CD4-positive, alpha-beta memory T cell (primary cell): ENCODE measurements at regions not wholly inside any gene's neighbourhood (a gene's known extent, or its start where the extent isn't known, plus 50 kb on each side); places are given as distances from the start of the nearest gene placed in this dataset.

Experiments
- CTCF ChIA-PET: fragments of 350-600 bp; sonication (Branson Sonifier 250); formaldehyde crosslinking; loops from one replicate; lab custom pipeline; 2021; ENCODE audit warnings: inconsistent platforms; ENCODE audit not compliant: partially characterized antibody; lab: Charles Lee
- POLR2A ChIA-PET: fragments of 350-600 bp; sonication (Branson Sonifier 250); formaldehyde crosslinking; loops from one replicate; lab custom pipeline; 2021; ENCODE audit not compliant: partially characterized antibody; lab: Charles Lee
- DNase-seq, 5 donors: peaks; one replicate each; pipeline versions ENCODE4 v3.0.0 to v3.0.0-alpha.2; 2020 to 2022; ENCODE audit warnings: mixed read lengths in 1 of 5
- H3K27ac ChIP-seq: one replicate; pipeline ENCODE4 v1.7.0; 2013; ENCODE audit warnings: low read depth, low read length
- H3K27me3 ChIP-seq: 2 replicates; pipeline ENCODE4 v1.7.0; 2013; ENCODE audit warnings: mild to moderate bottlenecking, low read length, moderate library complexity; ENCODE audit not compliant: insufficient read depth
- H3K36me3 ChIP-seq: 2 replicates; pipeline ENCODE4 v1.7.0; 2013; ENCODE audit warnings: mild to moderate bottlenecking, low read length, moderate library complexity; ENCODE audit not compliant: insufficient read depth
- H3K4me1 ChIP-seq: 2 replicates; pipeline ENCODE4 v1.7.0; 2013; ENCODE audit warnings: mild to moderate bottlenecking, low read length, moderate library complexity; ENCODE audit not compliant: insufficient read depth
- H3K4me3 ChIP-seq, 2 donors: one replicate each; pipeline ENCODE4 v1.7.0; 2013; ENCODE audit warnings: low read length in 2 of 2, mild to moderate bottlenecking in 1 of 2
- H3K9me3 ChIP-seq, 2 donors: one replicate each; pipeline ENCODE4 v1.7.0; 2013; ENCODE audit warnings: low read length in 2 of 2, control low read depth in 1 of 2; ENCODE audit not compliant: control insufficient read depth in 1 of 2
- H3K27ac Mint-ChIP-seq, 7 donors: one replicate each; pipeline ENCODE4 v1.8.0; 2020 to 2021; ENCODE audit warnings: mixed read lengths in 7 of 7, mild to moderate bottlenecking in 6 of 7, inconsistent platforms in 3 of 7, moderate library complexity in 3 of 7
- H3K27me3 Mint-ChIP-seq, 2 donors: one replicate each; pipeline ENCODE4 v1.8.0; 2020 to 2021; ENCODE audit warnings: mixed read lengths in 2 of 2
- H3K36me3 Mint-ChIP-seq, 2 donors: one replicate each; pipeline ENCODE4 v1.8.0; 2020 to 2021; ENCODE audit warnings: mixed read lengths in 2 of 2, inconsistent platforms in 1 of 2, mild to moderate bottlenecking in 1 of 2
- H3K4me1 Mint-ChIP-seq, 4 donors: one replicate each; pipeline ENCODE4 v1.8.0; 2020 to 2021; ENCODE audit warnings: mixed read lengths in 4 of 4, mild to moderate bottlenecking in 1 of 4
- H3K4me3 Mint-ChIP-seq, 8 donors: one replicate each; pipeline ENCODE4 v1.8.0; 2020 to 2021; ENCODE audit warnings: mixed read lengths in 8 of 8, mild to moderate bottlenecking in 7 of 8, moderate library complexity in 6 of 8, inconsistent platforms in 3 of 8
- H3K9me3 Mint-ChIP-seq, 8 donors: one replicate each; pipeline ENCODE4 v1.8.0; 2020 to 2021; ENCODE audit warnings: mixed read lengths in 8 of 8, mild to moderate bottlenecking in 5 of 8, inconsistent platforms in 3 of 8, moderate library complexity in 1 of 8
- intact Hi-C: fragments of 100-400 bp; cut with micrococcal nuclease; formaldehyde crosslinking; loops from one replicate; pipeline ENCODE4 v1.15.1; 2023

- Mint-ChIP-seq H3K9me3 (peaks cover under 1 to 16% (median 10%) of the 10 kb centered on the region in 8 donors), H3K4me1 (no peaks in the 10 kb centered on the region), H3K36me3 (no peaks in the 10 kb centered on the region), H3K27ac (no peak overlapping the region), H3K27me3 (no peaks in the 10 kb centered on the region), H3K4me3 (no peak overlapping the region)
- no peak overlapping the region for H3K4me3 ChIP-seq
- no peaks in the 10 kb centered on the region for H3K36me3 ChIP-seq
- no peak for DNase-seq
- no peaks in the 10 kb centered on the region for H3K27me3 ChIP-seq
- peaks cover 0 to 3% of the 10 kb centered on the region in 2 donors for H3K9me3 ChIP-seq
- ChIA-PET POLR2A (no interaction called here), CTCF (no interaction called here)
- no peaks in the 10 kb centered on the region for H3K4me1 ChIP-seq
- no peak overlapping the region for H3K27ac ChIP-seq
- intact Hi-C loops = no loop called here
Observed at GRCh38 chr3:82311901-82312300, 550.5 kb upstream of the GBE1 start.

- Histone ChIP-seq H3K36me3 (no peaks in the 10 kb centered on the region), H3K9me3 (no peaks in the 10 kb centered on the region), H3K4me1 (no peaks in the 10 kb centered on the region), H3K27ac (no peak overlapping the region), H3K27me3 (no peaks in the 10 kb centered on the region), H3K4me3 (no peak overlapping the region)
- intact Hi-C loops = no loop called here
- H3K4me3 Mint-ChIP-seq = no peak overlapping the region
- no peak overlapping the region for H3K27ac Mint-ChIP-seq
- DNase-seq = no peak
- peaks cover 4 to 20% (median 10%) of the 10 kb centered on the region in 8 donors for H3K9me3 Mint-ChIP-seq
- no peaks in the 10 kb centered on the region for H3K27me3 Mint-ChIP-seq
- ChIA-PET POLR2A (no interaction called here), CTCF (interaction anchor here (0.7 kb wide), 1 partner anchor 8 kb away, joined by 3 read pairs; no protein-coding TSS in a partner anchor)
- H3K36me3 Mint-ChIP-seq = no peaks in the 10 kb centered on the region
- H3K4me1 Mint-ChIP-seq = no peaks in the 10 kb centered on the region
Observed at GRCh38 chr3:82308755-82309154, 547.3 kb upstream of the GBE1 start.

- H3K4me1 ChIP-seq = no peaks in the 10 kb centered on the region
- H3K27me3 Mint-ChIP-seq = no peaks in the 10 kb centered on the region
- CTCF ChIA-PET = interaction anchor here (1.1 kb wide), 1 partner anchor 11 kb away, joined by 3 read pairs; no protein-coding TSS in a partner anchor
- no peak for DNase-seq
- H3K36me3 Mint-ChIP-seq = no peaks in the 10 kb centered on the region
- peaks cover 0 to 26% (median 15%) of the 10 kb centered on the region in 8 donors for H3K9me3 Mint-ChIP-seq
- no peaks in the 10 kb centered on the region for H3K4me1 Mint-ChIP-seq
- H3K9me3 ChIP-seq = no peaks in the 10 kb centered on the region
- H3K27me3 ChIP-seq = no peaks in the 10 kb centered on the region
- no peaks in the 10 kb centered on the region for H3K36me3 ChIP-seq
- no peak overlapping the region for H3K27ac ChIP-seq
- no peak overlapping the region for H3K27ac Mint-ChIP-seq
- H3K4me3 ChIP-seq = no peak overlapping the region
- intact Hi-C loops = no loop called here
- H3K4me3 Mint-ChIP-seq = no peak overlapping the region
- POLR2A ChIA-PET = no interaction called here
Observed at GRCh38 chr3:82306189-82306588, 544.7 kb upstream of the GBE1 start.

- Histone ChIP-seq H3K9me3 (no peaks in the 10 kb centered on the region), H3K27me3 (no peaks in the 10 kb centered on the region), H3K4me1 (no peaks in the 10 kb centered on the region), H3K27ac (no peak overlapping the region), H3K4me3 (no peak overlapping the region), H3K36me3 (no peaks in the 10 kb centered on the region)
- H3K4me3 Mint-ChIP-seq = no peak overlapping the region
- no peaks in the 10 kb centered on the region for H3K36me3 Mint-ChIP-seq
- H3K27ac Mint-ChIP-seq = no peak overlapping the region
- intact Hi-C loops = no loop called here
- ChIA-PET CTCF (no interaction called here), POLR2A (no interaction called here)
- H3K4me1 Mint-ChIP-seq = no peaks in the 10 kb centered on the region
- H3K27me3 Mint-ChIP-seq = no peaks in the 10 kb centered on the region
- H3K9me3 Mint-ChIP-seq = peaks cover 0 to 8% (median 4%) of the 10 kb centered on the region in 8 donors
- no peak for DNase-seq
Observed at GRCh38 chr3:82294609-82295008, 533.2 kb upstream of the GBE1 start.

- ChIA-PET POLR2A (no interaction called here), CTCF (no interaction called here)
- no peak overlapping the region for H3K27ac Mint-ChIP-seq
- H3K9me3 Mint-ChIP-seq = peaks cover 0 to 11% (median 4%) of the 10 kb centered on the region in 8 donors
- H3K4me3 Mint-ChIP-seq = no peak overlapping the region
- H3K36me3 Mint-ChIP-seq = no peaks in the 10 kb centered on the region
- Histone ChIP-seq H3K4me1 (no peaks in the 10 kb centered on the region), H3K36me3 (no peaks in the 10 kb centered on the region), H3K4me3 (no peak overlapping the region), H3K9me3 (no peaks in the 10 kb centered on the region), H3K27me3 (no peaks in the 10 kb centered on the region), H3K27ac (no peak overlapping the region)
- H3K4me1 Mint-ChIP-seq = no peaks in the 10 kb centered on the region
- H3K27me3 Mint-ChIP-seq = no peaks in the 10 kb centered on the region
- DNase-seq = no peak
- intact Hi-C loops = no loop called here
Observed at GRCh38 chr3:82293867-82294266, 532.4 kb upstream of the GBE1 start.

GRCh38 chr3:82293435-82293834 lies 532.0 kb upstream of the GBE1 start:
- H3K27me3 ChIP-seq = no peaks in the 10 kb centered on the region
- Mint-ChIP-seq H3K27me3 (no peaks in the 10 kb centered on the region), H3K36me3 (no peaks in the 10 kb centered on the region), H3K4me1 (no peaks in the 10 kb centered on the region), H3K4me3 (no peak overlapping the region), H3K9me3 (peaks cover 0 to 13% (median 4%) of the 10 kb centered on the region in 8 donors), H3K27ac (no peak overlapping the region)
- no peak overlapping the region for H3K4me3 ChIP-seq
- DNase-seq = no peak
- POLR2A ChIA-PET = no interaction called here
- no peaks in the 10 kb centered on the region for H3K36me3 ChIP-seq
- intact Hi-C loops = no loop called here
- H3K27ac ChIP-seq = no peak overlapping the region
- no peaks in the 10 kb centered on the region for H3K9me3 ChIP-seq
- CTCF ChIA-PET = no interaction called here
- H3K4me1 ChIP-seq = no peaks in the 10 kb centered on the region

- Mint-ChIP-seq H3K4me3 (no peak overlapping the region), H3K27ac (no peak overlapping the region), H3K4me1 (no peaks in the 10 kb centered on the region), H3K27me3 (no peaks in the 10 kb centered on the region), H3K9me3 (peaks cover 0 to 20% (median 7%) of the 10 kb centered on the region in 8 donors), H3K36me3 (no peaks in the 10 kb centered on the region)
- DNase-seq = no peak
- intact Hi-C loops = no loop called here
- Histone ChIP-seq H3K9me3 (no peaks in the 10 kb centered on the region), H3K27me3 (no peaks in the 10 kb centered on the region), H3K4me3 (no peak overlapping the region), H3K4me1 (no peaks in the 10 kb centered on the region), H3K36me3 (no peaks in the 10 kb centered on the region), H3K27ac (no peak overlapping the region)
- ChIA-PET POLR2A (no interaction called here), CTCF (no interaction called here)
Observed at GRCh38 chr3:82287562-82287961, 526.1 kb upstream of the GBE1 start.

- no peak for DNase-seq
- Mint-ChIP-seq H3K9me3 (peaks cover 0 to 6% (median 3%) of the 10 kb centered on the region in 8 donors), H3K27me3 (no peaks in the 10 kb centered on the region), H3K4me1 (no peaks in the 10 kb centered on the region), H3K36me3 (no peaks in the 10 kb centered on the region), H3K27ac (no peak overlapping the region), H3K4me3 (no peak overlapping the region)
- ChIA-PET POLR2A (no interaction called here), CTCF (no interaction called here)
- Histone ChIP-seq H3K9me3 (no peaks in the 10 kb centered on the region), H3K4me1 (no peaks in the 10 kb centered on the region), H3K27ac (no peak overlapping the region), H3K36me3 (no peaks in the 10 kb centered on the region), H3K27me3 (no peaks in the 10 kb centered on the region), H3K4me3 (no peak overlapping the region)
- intact Hi-C loops = no loop called here
Observed at GRCh38 chr3:82281205-82281604, 519.8 kb upstream of the GBE1 start.
